ENCODE measurements at regions not wholly inside any gene's neighbourhood (a gene's known extent, or its start where the extent isn't known, plus 50 kb on each side); places are given as distances from the start of the nearest gene placed in this dataset.

DNA sequence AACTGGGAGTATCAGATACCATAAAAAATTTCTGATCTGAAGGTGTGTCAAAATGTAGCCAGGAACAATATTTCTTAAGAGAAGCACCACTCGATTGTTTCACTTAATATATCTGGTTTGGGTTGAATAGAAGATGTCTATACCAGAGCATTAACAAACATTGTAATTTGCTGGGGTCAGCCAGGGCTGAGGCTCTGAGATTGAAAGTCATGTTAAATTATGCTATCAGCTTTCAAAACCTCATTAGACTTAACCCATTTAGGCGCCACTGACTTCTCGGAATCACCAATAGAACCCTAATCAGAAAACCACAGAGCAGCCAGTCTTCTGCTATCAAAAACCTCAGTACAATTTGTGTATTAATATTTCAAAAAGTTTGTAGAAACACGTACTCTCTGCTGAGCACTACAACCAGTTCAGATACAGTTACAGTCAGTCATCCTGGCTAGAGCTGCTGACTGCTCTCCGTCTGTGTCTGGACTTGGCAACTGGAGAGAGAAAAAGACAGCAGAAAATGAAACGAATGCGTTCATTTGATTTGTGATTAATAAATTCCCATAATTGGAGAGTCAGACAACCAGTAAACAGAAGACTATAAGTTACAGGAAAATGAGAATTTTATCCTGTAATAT lies 848.6 kb upstream of the PABPC4L start:
- TF ChIP-seq, protein P1, sequence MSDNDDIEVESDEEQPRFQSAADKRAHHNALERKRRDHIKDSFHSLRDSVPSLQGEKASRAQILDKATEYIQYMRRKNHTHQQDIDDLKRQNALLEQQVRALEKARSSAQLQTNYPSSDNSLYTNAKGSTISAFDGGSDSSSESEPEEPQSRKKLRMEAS (IDR thresholded peaks at IDR 0.05), result no peak
- TF ChIP-seq TAF1 (IDR thresholded peaks at IDR 0.05; ENCODE audit: low read depth) (no peak), FOXM1 (IDR thresholded peaks at IDR 0.05; ENCODE audit: borderline replicate concordance, low read depth) (no peak)
- TF ChIP-seq, protein P2, sequence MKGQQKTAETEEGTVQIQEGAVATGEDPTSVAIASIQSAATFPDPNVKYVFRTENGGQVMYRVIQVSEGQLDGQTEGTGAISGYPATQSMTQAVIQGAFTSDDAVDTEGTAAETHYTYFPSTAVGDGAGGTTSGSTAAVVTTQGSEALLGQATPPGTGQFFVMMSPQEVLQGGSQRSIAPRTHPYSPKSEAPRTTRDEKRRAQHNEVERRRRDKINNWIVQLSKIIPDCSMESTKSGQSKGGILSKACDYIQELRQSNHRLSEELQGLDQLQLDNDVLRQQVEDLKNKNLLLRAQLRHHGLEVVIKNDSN (IDR thresholded peaks at IDR 0.05), result no peak
